C4-2B (cell line): ENCODE measurements at regions not wholly inside any gene's neighbourhood (a gene's known extent, or its start where the extent isn't known, plus 50 kb on each side); places are given as distances from the start of the nearest gene placed in this dataset.

Experiments
- H3K27ac ChIP-seq: fragments of 450-650 bp; 2 replicates; pipeline ENCODE4 v1.5.1; 2017
- CTCF ChIP-seq: fragments of 450-650 bp; conservative IDR thresholded peaks from 2 replicates; pipeline ENCODE4 v1.5.1; 2017; ENCODE audit warnings: mild to moderate bottlenecking
- ZFX ChIP-seq: fragments of 450-650 bp; IDR thresholded peaks from 2 replicates; pipeline ENCODE4 v1.6.1; 2017

- no peak overlapping the region for H3K27ac ChIP-seq
- TF ChIP-seq ZFX (no peak), CTCF (no peak)
Observed at GRCh38 chr11:105298630-105299029, 159.1 kb upstream of the CARD18 start.

- no peak overlapping the region for H3K27ac ChIP-seq
Observed at GRCh38 chr11:105298174-105298573, 158.6 kb upstream of the CARD18 start.

DNA sequence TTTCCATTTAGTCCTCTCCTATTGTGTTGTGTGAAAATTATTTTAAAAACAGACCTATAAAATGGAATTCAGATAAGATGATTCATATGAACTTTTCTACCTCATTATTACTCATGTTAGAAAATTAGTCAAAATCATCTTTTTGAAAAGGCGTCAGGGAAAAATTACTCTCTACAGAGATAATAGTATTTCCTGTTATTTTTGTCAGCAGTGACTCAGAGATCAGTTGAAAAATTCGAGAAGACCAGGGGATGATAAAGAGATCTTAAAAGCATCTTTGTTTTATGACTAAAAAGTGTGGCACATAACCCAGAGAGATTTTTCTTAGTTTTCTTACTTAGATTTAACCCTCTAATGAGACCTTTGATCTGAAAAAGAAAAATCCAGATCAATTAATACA lies 157.9 kb upstream of the CARD18 start:
- H3K27ac ChIP-seq: no peak overlapping the region

More at GRCh38 chr11:105298174-105298573, 158.6 kb upstream of the CARD18 start:
- no peak for TF ChIP-seq CTCF
- TF ChIP-seq ZFX: no peak

GRCh38 chr11:105296806-105297205 lies 157.2 kb upstream of the CARD18 start:
- TF ChIP-seq ZFX (no peak), CTCF (no peak)
- no peak overlapping the region for H3K27ac ChIP-seq

More for the DNA sequence above, 157.9 kb upstream of the CARD18 start:
- no peak for TF ChIP-seq CTCF

- no peak for TF ChIP-seq CTCF
- TF ChIP-seq ZFX: no peak
- no peak overlapping the region for H3K27ac ChIP-seq
Observed at GRCh38 chr11:105296386-105296785, 156.8 kb upstream of the CARD18 start.

DNA sequence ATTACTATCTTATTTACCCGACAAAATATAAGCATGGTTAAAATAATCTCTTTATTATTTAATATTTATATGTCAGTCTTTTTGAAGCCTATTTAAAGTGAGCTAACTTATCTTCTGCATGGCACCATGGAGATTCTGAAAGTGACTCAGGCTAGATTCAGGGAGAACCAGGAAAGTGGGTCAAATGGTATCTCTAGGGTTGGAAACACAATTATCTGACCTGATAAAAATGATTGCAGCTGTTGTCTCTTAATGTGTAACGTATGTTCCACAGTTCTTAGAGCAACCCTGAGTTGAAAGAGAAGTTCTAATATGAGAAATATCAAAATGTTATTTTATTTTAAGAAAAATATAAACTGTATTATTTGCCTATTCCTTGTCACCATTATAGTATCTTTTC lies 143.1 kb upstream of the CARD18 start:
- TF ChIP-seq ZFX: no peak
- no peak for TF ChIP-seq CTCF
- H3K27ac ChIP-seq: no peak overlapping the region

DNA sequence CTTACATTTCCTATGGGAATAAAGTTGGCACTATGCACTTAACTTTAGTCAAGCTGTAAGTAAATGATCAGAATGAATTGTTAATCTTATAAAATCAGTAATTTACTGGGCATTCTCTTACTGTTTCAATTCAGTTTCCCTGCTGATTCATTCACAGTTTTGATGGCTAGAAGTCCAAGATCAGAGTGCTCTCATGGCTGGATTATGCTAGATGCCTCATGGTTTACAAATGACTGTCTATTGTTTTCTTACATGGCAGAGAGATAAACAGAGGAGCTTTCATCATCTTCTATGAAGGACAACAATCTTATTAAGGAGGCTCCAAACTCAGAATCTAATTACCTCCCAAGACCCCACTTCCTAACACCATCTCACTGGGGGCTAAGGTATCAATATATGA lies 135.1 kb upstream of the CARD18 start:
- H3K27ac ChIP-seq: no peak overlapping the region
- TF ChIP-seq ZFX: no peak
- TF ChIP-seq CTCF: no peak
